H9 (cell line): ENCODE measurements at regions not wholly inside any gene's neighbourhood (a gene's known extent, or its start where the extent isn't known, plus 50 kb on each side); places are given as distances from the start of the nearest gene placed in this dataset.

Source experiments
- DNase-seq: peaks from one replicate; pipeline ENCODE4 v3.0.0-alpha.2; 2017
- H2AFZ ChIP-seq: one replicate; pipeline ENCODE4 v1.6.1; 2013; ENCODE audit warnings: mild to moderate bottlenecking, low read length, control low read depth, moderate library complexity
- H2AK5ac ChIP-seq: 2 replicates; pipeline ENCODE4 v1.6.1; 2013; ENCODE audit warnings: low read length, control low read depth, mixed read lengths; ENCODE audit not compliant: insufficient read length
- H2BK120ac ChIP-seq: one replicate; pipeline ENCODE4 v1.6.1; 2013; ENCODE audit warnings: low read depth, mild to moderate bottlenecking, low read length, control low read depth, inconsistent platforms; ENCODE audit not compliant: poor library complexity, severe bottlenecking
- H2BK12ac ChIP-seq: 2 replicates; pipeline ENCODE4 v1.6.1; 2013; ENCODE audit warnings: low read length, control low read depth, mixed read lengths, low read depth; ENCODE audit not compliant: insufficient read length
- H2BK15ac ChIP-seq: 2 replicates; pipeline ENCODE4 v1.6.1; 2013; ENCODE audit warnings: low read depth, low read length, control low read depth
- H2BK20ac ChIP-seq: one replicate; pipeline ENCODE4 v1.6.1; 2013; ENCODE audit warnings: low read depth, mild to moderate bottlenecking, low read length, control low read depth, inconsistent platforms; ENCODE audit not compliant: poor library complexity, severe bottlenecking
- H2BK5ac ChIP-seq: 2 replicates; pipeline ENCODE4 v1.6.1; 2013; ENCODE audit warnings: low read length, control low read depth, mixed read lengths; ENCODE audit not compliant: insufficient read length
- H3K14ac ChIP-seq: 2 replicates; pipeline ENCODE4 v1.6.1; 2013; ENCODE audit warnings: low read length, control low read depth; ENCODE audit not compliant: insufficient read depth
- H3K18ac ChIP-seq: 2 replicates; pipeline ENCODE4 v1.6.1; 2013; ENCODE audit warnings: low read depth, mild to moderate bottlenecking, mixed read lengths, low read length, control low read depth; ENCODE audit not compliant: insufficient read length
- H3K23ac ChIP-seq: 2 replicates; pipeline ENCODE4 v1.6.1; 2013; ENCODE audit warnings: low read length, control low read depth, mixed read lengths, low read depth; ENCODE audit not compliant: insufficient read length
- H3K23me2 ChIP-seq: 2 replicates; pipeline ENCODE4 v1.6.1; 2013; ENCODE audit warnings: low read depth, mild to moderate bottlenecking, mixed read lengths, low read length, control low read depth; ENCODE audit not compliant: insufficient read length, poor library complexity, severe bottlenecking
- H3K27ac ChIP-seq: 2 replicates; pipeline ENCODE4 v1.5.1; 2013; ENCODE audit warnings: low read length, control low read depth, mixed read lengths, low read depth; ENCODE audit not compliant: insufficient read length
- H3K27me3 ChIP-seq: 2 replicates; pipeline ENCODE4 v1.6.1; 2013; ENCODE audit warnings: low read length, control low read depth, inconsistent platforms; ENCODE audit not compliant: insufficient read depth
- H3K4ac ChIP-seq: 2 replicates; pipeline ENCODE4 v1.6.1; 2013; ENCODE audit warnings: low read depth, mild to moderate bottlenecking, control low read depth, inconsistent platforms, low read length, moderate library complexity
- H3K4me1 ChIP-seq: 2 replicates; pipeline ENCODE4 v1.6.1; 2013; ENCODE audit warnings: low read length, control low read depth, inconsistent platforms; ENCODE audit not compliant: insufficient read depth
- H3K4me2 ChIP-seq: 2 replicates; pipeline ENCODE4 v1.6.1; 2013; ENCODE audit warnings: low read length, control low read depth, mixed read lengths; ENCODE audit not compliant: insufficient read length, insufficient read depth
- H3K56ac ChIP-seq: 2 replicates; pipeline ENCODE4 v1.6.1; 2013; ENCODE audit warnings: low read depth, mild to moderate bottlenecking, mixed read lengths, low read length, control low read depth; ENCODE audit not compliant: insufficient read length
- H3K79me1 ChIP-seq: 2 replicates; pipeline ENCODE4 v1.6.1; 2013; ENCODE audit warnings: low read depth, mild to moderate bottlenecking, moderate library complexity, low read length, control low read depth, inconsistent platforms; ENCODE audit not compliant: insufficient read depth, poor library complexity, severe bottlenecking
- H3K79me2 ChIP-seq: 2 replicates; pipeline ENCODE4 v1.6.1; 2013; ENCODE audit warnings: low read length, control low read depth, inconsistent platforms; ENCODE audit not compliant: insufficient read depth
- H3K9ac ChIP-seq: 2 replicates; pipeline ENCODE4 v1.6.1; 2013; ENCODE audit warnings: low read length, control low read depth, mixed read lengths; ENCODE audit not compliant: insufficient read length; ENCODE audit errors: extremely low read depth
- H3K9me3 ChIP-seq: one replicate; pipeline ENCODE4 v1.6.1; 2013; ENCODE audit warnings: low read depth, low read length, inconsistent platforms; ENCODE audit not compliant: control insufficient read depth
- H3T11ph ChIP-seq: one replicate; pipeline ENCODE4 v1.6.1; 2013; ENCODE audit warnings: mild to moderate bottlenecking, low read length, control low read depth, inconsistent platforms
- H4K20me1 ChIP-seq: one replicate; pipeline ENCODE4 v1.6.1; 2013; ENCODE audit not compliant: control insufficient read depth, insufficient read length, insufficient read depth
- H4K5ac ChIP-seq: 2 replicates; pipeline ENCODE4 v1.6.1; 2013; ENCODE audit warnings: low read depth, mild to moderate bottlenecking, mixed read lengths, low read length, control low read depth; ENCODE audit not compliant: insufficient read length
- H4K8ac ChIP-seq: replicated peaks from 2 replicates; pipeline ENCODE4 v1.6.1; 2013; ENCODE audit warnings: low read length, control low read depth, mixed read lengths, low read depth; ENCODE audit not compliant: insufficient read length
- H4K91ac ChIP-seq: 2 replicates; pipeline ENCODE4 v1.6.1; 2013; ENCODE audit warnings: low read depth, mild to moderate bottlenecking, moderate library complexity, mixed read lengths, low read length, control low read depth; ENCODE audit not compliant: insufficient read length
- H3K27ac Mint-ChIP-seq, 3 experiments: 2 replicates in 2 of 3; 3 replicates in 1 of 3; pipeline ENCODE4 v1.8.0; 2020 to 2021; ENCODE audit warnings: mixed read lengths in 3 of 3, mild to moderate bottlenecking in 1 of 3, moderate library complexity in 1 of 3
- H3K27me3 Mint-ChIP-seq: 2 replicates; pipeline ENCODE4 v1.8.0; 2021; ENCODE audit warnings: low read depth, mild to moderate bottlenecking, moderate library complexity, mixed read lengths
- H3K36me3 Mint-ChIP-seq, 3 experiments: 2 replicates in 2 of 3; 3 replicates in 1 of 3; pipeline ENCODE4 v1.8.0; 2020 to 2021; ENCODE audit warnings: low read depth in 3 of 3, mixed read lengths in 3 of 3; ENCODE audit not compliant: insufficient read depth in 1 of 3
- H3K4me1 Mint-ChIP-seq, 2 experiments: 2 replicates each; pipeline ENCODE4 v1.8.0; 2020; ENCODE audit warnings: mixed read lengths in 2 of 2
- H3K4me3 Mint-ChIP-seq, 2 experiments: 2 replicates in 1 of 2; 3 replicates in 1 of 2; pipeline ENCODE4 v1.8.0; 2020 to 2021; ENCODE audit warnings: mild to moderate bottlenecking in 2 of 2, mixed read lengths in 2 of 2, moderate library complexity in 1 of 2
- H3K9me3 Mint-ChIP-seq, 2 experiments: 2 replicates in 1 of 2; 3 replicates in 1 of 2; pipeline ENCODE4 v1.8.0; 2020; ENCODE audit warnings: mild to moderate bottlenecking in 2 of 2, mixed read lengths in 2 of 2, moderate library complexity in 1 of 2
- CTCF ChIP-seq: fragments of 200-600 bp; sonication (generic); conservative IDR thresholded peaks from 3 replicates; pipeline ENCODE4 v1.8.0; 2021; ENCODE audit warnings: antibody characterized with exemption, mild to moderate bottlenecking
- WGBS: extraction: QIAGEN DNeasy Blood & Tissue Kit; methylation state at CpG from one replicate; pipeline ENCODE4 v1.1.7; 2013; ENCODE audit warnings: missing lambda C conversion rate, low lambda C conversion rate, mixed read lengths; ENCODE audit not compliant: insufficient read length; ENCODE audit errors: extremely low coverage; 5-methylcytosine and 5-hydroxymethylcytosine counted together

GRCh38 chr3:168596175-168596823 is 500.6 kb upstream of the GOLIM4 start:
- no peaks in the 10 kb centered on the region for H3K36me3 Mint-ChIP-seq
- H3K27me3 Mint-ChIP-seq: no peaks in the 10 kb centered on the region
- Histone ChIP-seq H3K14ac (no peak overlapping the region), H3K27me3 (no peaks in the 10 kb centered on the region; the same call in 1 of the 2 replicates), H2BK120ac (no peak overlapping the region), H3K23me2 (no peaks in the 10 kb centered on the region), H3K27ac (no peak overlapping the region), H3K79me2 (no peaks in the 10 kb centered on the region), H3K4me1 (no peaks in the 10 kb centered on the region), H3K56ac (no peak overlapping the region), H2BK5ac (no peak overlapping the region), H2BK12ac (no peak overlapping the region), H4K8ac (no peak overlapping the region), H4K5ac (no peak overlapping the region), H2BK15ac (no peak overlapping the region), H3T11ph (no peak overlapping the region), H3K23ac (no peak overlapping the region), H3K9ac (no peak overlapping the region), H3K9me3 (no peaks in the 10 kb centered on the region), H3K18ac (no peak overlapping the region), H4K20me1 (no peaks in the 10 kb centered on the region), H3K4ac (no peak overlapping the region), H2AFZ (no peak overlapping the region), H3K4me2 (no peak overlapping the region), H2BK20ac (no peak overlapping the region), H2AK5ac (no peak overlapping the region), H3K79me1 (no peaks in the 10 kb centered on the region), H4K91ac (no peak overlapping the region)
- WGBS: no CpG with 5 or more reads among the region's 1 CpG
- H3K27ac Mint-ChIP-seq: no peak overlapping the region
- H3K4me1 Mint-ChIP-seq: peaks cover 6 to 7% of the 10 kb centered on the region in 2 experiments; a peak in 3 of 4 replicates
- H3K4me3 Mint-ChIP-seq: no peak overlapping the region
- no peak for DNase-seq
- no peak for TF ChIP-seq CTCF
- no peaks in the 10 kb centered on the region for H3K9me3 Mint-ChIP-seq
